ENCODE measurements at regions not wholly inside any gene's neighbourhood (a gene's known extent, or its start where the extent isn't known, plus 50 kb on each side); places are given as distances from the start of the nearest gene placed in this dataset.

- TF ChIP-seq EZH2 (IDR thresholded peaks at IDR 0.05; ENCODE audit: low read depth) = no peak
- no peak for TF ChIP-seq CTCF (conservative IDR thresholded peaks at IDR 0.05)
These were observed 314.2 kb upstream of the POU3F1 start for GRCh38 chr1:38360807-38361206.

GRCh38 chr1:38353956-38354355, 307.4 kb upstream of the POU3F1 start:
- CTCF ChIA-PET = no interaction called here
- no peak overlapping the region for H3K4me3 ChIP-seq
- H2AFZ ChIP-seq = no peak overlapping the region
- no peak overlapping the region for H3K4me2 ChIP-seq
- no peak for DNase-seq
- H3F3A ChIP-seq (ENCODE audit: insufficient read depth, low read depth) = no peaks in the 10 kb centered on the region
- H3K9me2 ChIP-seq (ENCODE audit: insufficient read depth) = no peaks in the 10 kb centered on the region
- no peaks in the 10 kb centered on the region for H3K79me2 ChIP-seq (ENCODE audit: low read depth)
- no peaks in the 10 kb centered on the region for H3K9me3 ChIP-seq (ENCODE audit: insufficient read depth, low read depth)
- BruUV-seq (replicated peaks) = no TSS peak
- H3K4me1 ChIP-seq (replicated peaks; ENCODE audit: insufficient read depth) = no peaks in the 10 kb centered on the region
- no peaks in the 10 kb centered on the region for H3K36me3 ChIP-seq (ENCODE audit: low read depth)
- no peaks in the 10 kb centered on the region for H4K20me1 ChIP-seq (ENCODE audit: insufficient read depth)
- TF ChIP-seq CTCF (conservative IDR thresholded peaks at IDR 0.05) = no peak
- TF ChIP-seq EZH2 (IDR thresholded peaks at IDR 0.05; ENCODE audit: low read depth) = no peak
- POLR2A ChIA-PET (ENCODE audit: unreplicated experiment) = no interaction called here
- H3K27ac ChIP-seq = no peak overlapping the region
- intact Hi-C loops (cut with micrococcal nuclease; ENCODE audit: unreplicated experiment) = no loop called here
- H3K27me3 ChIP-seq (ENCODE audit: insufficient read depth, low read depth) = peaks cover 46% of the 10 kb centered on the region

More at GRCh38 chr1:38360807-38361206, 314.2 kb upstream of the POU3F1 start:
- Histone ChIP-seq H3K4me3 (no peak overlapping the region), H3K36me3 (ENCODE audit: low read depth) (no peaks in the 10 kb centered on the region), H4K20me1 (ENCODE audit: insufficient read depth) (no peaks in the 10 kb centered on the region), H3K4me1 (replicated peaks; ENCODE audit: insufficient read depth) (no peaks in the 10 kb centered on the region), H3K4me2 (no peak overlapping the region), H3K9me3 (ENCODE audit: insufficient read depth, low read depth) (no peaks in the 10 kb centered on the region), H2AFZ (no peak overlapping the region), H3K27me3 (ENCODE audit: insufficient read depth, low read depth) (peaks cover 27% of the 10 kb centered on the region), H3F3A (ENCODE audit: insufficient read depth, low read depth) (no peaks in the 10 kb centered on the region), H3K9me2 (ENCODE audit: insufficient read depth) (no peaks in the 10 kb centered on the region), H3K27ac (no peak overlapping the region), H3K79me2 (ENCODE audit: low read depth) (no peaks in the 10 kb centered on the region)
- BruUV-seq (replicated peaks) = no TSS peak
- ChIA-PET CTCF (no interaction called here), POLR2A (ENCODE audit: unreplicated experiment) (no interaction called here)
- intact Hi-C loops (cut with micrococcal nuclease; ENCODE audit: unreplicated experiment) = no loop called here
- DNase-seq = no peak

- DNase-seq = no peak
- no TSS peak for BruUV-seq (replicated peaks)
- H3K36me3 ChIP-seq (ENCODE audit: low read depth) = no peaks in the 10 kb centered on the region
- no peak overlapping the region for H3K4me2 ChIP-seq
- POLR2A ChIA-PET (ENCODE audit: unreplicated experiment) = no interaction called here
- intact Hi-C loops (cut with micrococcal nuclease; ENCODE audit: unreplicated experiment) = no loop called here
- no peaks in the 10 kb centered on the region for H4K20me1 ChIP-seq (ENCODE audit: insufficient read depth)
- H3K4me1 ChIP-seq (replicated peaks; ENCODE audit: insufficient read depth) = no peaks in the 10 kb centered on the region
- CTCF ChIA-PET = no interaction called here
- no peak overlapping the region for H3K4me3 ChIP-seq
- H3K9me2 ChIP-seq (ENCODE audit: insufficient read depth) = no peaks in the 10 kb centered on the region
- TF ChIP-seq CTCF (conservative IDR thresholded peaks at IDR 0.05) = no peak
- TF ChIP-seq EZH2 (IDR thresholded peaks at IDR 0.05; ENCODE audit: low read depth) = no peak
- H3K27ac ChIP-seq = no peak overlapping the region
- H3K27me3 ChIP-seq (ENCODE audit: insufficient read depth, low read depth) = peaks cover 46% of the 10 kb centered on the region
- H2AFZ ChIP-seq = no peak overlapping the region
- H3K79me2 ChIP-seq (ENCODE audit: low read depth) = no peaks in the 10 kb centered on the region
- no peaks in the 10 kb centered on the region for H3K9me3 ChIP-seq (ENCODE audit: insufficient read depth, low read depth)
- H3F3A ChIP-seq (ENCODE audit: insufficient read depth, low read depth) = no peaks in the 10 kb centered on the region
These were observed 306.3 kb upstream of the POU3F1 start for GRCh38 chr1:38352869-38353268.

Data from PC-9 (cell line).